SIG-M5 treated with dmso at 0.1 percent for 504 hours (cell line): ENCODE measurements at regions not wholly inside any gene's neighbourhood (a gene's known extent, or its start where the extent isn't known, plus 50 kb on each side); places are given as distances from the start of the nearest gene placed in this dataset.

Experiments used
- DNase-seq: peaks from one replicate; lab custom pipeline; 2025; ENCODE audit not compliant: unreplicated experiment; lab: John Stamatoyannopoulos, UW

DNA sequence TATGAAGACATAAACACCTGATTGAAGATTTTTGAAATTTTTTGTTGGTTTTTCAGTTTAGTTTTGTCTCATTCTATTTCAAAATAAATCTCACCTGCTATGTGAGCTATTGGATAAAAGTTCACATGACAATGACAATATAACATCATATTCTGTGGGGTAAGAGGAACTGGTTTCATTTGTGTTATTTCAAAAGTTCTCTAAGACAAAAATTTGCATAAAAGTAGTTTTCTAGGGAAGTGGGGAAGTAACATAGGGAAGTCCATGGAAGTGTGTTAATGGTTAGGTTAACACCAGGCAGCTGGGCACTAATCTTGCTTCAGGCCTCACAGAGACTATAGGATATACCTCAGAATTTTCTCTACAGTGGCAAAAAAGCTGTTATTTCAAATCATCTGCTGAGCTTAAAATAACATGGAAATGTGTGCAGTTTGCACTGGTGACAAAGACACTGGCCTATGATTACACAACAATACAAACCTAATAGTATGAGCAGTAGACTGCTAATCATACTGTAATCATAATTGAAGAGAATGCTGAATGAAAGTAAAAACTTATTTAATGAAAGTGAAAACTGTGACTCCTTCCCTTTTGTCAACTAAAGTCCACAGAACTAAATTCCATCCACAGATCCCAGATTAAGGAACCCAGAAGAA, 710.6 kb upstream of the TMEM132C start:
- DNase-seq, result no peak

DNA sequence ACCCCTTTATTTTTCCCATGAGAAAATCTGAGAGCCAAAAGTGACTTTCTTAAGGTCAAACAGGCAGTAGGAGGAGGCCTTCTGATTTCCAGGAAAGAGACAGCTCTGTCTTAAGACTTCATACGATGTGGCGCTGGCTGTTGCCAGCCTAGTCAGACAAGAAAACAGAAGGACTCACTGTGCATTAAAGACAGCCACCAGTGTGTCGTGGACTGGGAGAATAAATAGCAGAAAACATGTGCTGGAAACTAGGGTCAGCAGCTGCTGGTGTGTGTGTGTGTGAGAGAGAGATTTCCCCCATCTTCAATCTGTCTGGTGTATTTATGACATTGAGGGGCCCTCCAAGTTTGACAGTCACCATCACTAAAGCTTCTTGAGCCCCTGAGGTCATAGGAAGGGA, 708.6 kb upstream of the TMEM132C start:
- DNase-seq, result no peak

DNA sequence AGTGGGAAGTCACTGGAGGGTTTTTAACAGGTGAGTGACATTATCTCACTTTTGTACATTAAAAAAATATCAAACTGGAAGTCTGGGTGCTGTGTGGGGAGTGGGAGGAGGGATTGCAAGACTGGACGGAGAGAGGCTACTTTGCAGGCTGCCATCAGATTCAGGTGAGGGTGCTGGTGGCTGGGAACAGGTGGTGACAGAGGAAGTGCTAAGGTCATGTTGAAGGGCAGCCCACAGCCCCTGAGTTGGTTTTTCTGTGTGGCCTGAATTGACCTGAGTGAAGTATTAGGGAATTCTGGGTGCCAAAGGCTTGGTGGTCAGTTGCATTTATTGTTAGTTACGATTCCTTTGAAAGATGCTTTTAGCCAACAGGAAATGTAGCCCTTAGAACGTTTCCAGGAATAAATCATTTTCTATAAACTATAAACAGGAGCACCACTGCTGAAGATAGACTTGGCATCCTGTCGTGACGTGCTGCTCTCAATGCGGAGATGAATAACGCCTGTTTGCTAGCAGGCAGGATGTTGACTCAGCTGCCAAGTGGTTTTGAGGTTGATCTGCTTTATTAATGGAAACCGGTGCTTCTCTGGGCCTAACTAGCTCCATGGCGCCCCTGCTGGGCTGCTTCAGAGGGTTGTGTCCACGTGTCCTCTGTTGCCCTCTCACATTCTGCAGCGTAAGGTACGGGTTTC, 707.5 kb upstream of the TMEM132C start:
- peak; percentile 11 for DNase-seq

DNA sequence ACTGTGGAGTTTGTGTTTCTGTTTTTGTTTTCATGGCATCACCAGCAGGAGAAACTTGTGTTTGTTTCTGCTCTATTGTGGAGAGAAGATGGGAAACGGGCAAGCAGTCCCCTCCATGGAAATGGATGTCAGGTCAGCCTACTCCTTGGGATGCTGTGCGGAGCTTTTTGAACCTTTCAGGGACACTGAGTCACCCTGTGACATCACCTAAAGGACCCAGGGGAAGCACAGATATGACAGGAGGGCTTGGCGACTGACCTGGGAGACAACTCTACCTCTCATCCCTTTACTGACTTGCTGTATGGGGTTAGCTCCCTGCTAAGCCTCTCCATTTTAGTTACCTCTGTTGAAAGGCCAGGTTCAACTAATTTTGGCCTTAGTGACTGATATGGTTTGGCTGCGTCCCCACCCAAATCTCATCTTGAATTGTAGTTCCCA, 706.9 kb upstream of the TMEM132C start:
- DNase-seq, result no peak

DNA sequence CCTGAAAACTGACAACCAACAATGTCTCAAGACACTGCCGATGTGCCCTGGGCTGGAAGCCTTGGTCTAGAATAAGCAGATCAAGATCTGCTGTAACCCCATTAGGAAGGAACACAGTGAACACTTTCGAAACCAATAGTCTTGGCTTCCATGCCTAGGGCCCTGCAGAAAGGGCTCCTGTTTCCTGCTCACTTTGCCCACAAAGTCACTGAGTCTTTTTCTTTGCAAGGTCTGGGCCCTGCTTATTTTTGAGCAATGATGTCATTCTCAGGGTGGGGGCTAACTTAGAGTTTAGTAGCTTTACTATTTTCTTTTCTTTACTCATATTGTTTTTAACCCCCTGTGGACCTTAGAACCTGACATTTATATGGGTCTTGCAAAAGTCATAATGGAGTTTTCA, 704.2 kb upstream of the TMEM132C start:
- no peak for DNase-seq

GRCh38 chr12:127565241-127565640, 701.7 kb upstream of the TMEM132C start:
- no peak for DNase-seq

- DNase-seq, result no peak
Measured at GRCh38 chr12:127567531-127567930, 699.4 kb upstream of the TMEM132C start.

GRCh38 chr12:127570387-127570786, 696.6 kb upstream of the TMEM132C start:
- DNase-seq, result no peak

GRCh38 chr12:127570793-127571360, 696.1 kb upstream of the TMEM132C start:
- no peak for DNase-seq

- DNase-seq, result no peak
Measured at GRCh38 chr12:127571578-127571977, 695.4 kb upstream of the TMEM132C start.

GRCh38 chr12:127579446-127579845, 687.5 kb upstream of the TMEM132C start:
- no peak for DNase-seq

- DNase-seq, result no peak
Measured at GRCh38 chr12:127582074-127582473, 684.9 kb upstream of the TMEM132C start.

DNA sequence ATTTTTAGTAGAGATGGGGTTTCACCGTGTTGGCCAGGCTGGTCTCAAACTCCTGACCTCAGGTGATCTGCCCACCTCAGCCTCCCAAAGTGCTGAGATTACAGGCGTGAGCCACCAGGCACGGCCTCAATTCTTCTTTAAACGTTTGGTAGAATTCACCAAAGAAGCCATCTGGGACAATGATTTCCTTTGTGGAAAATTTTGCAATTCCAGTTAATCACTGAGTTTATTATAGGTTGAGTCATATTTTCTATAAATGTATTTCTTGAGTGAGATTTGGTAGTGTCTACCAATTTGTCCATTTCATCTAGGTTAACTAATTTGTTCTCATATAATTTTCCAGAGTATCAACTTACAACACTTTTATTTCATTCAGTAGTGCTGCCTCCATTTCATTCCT, 683.9 kb upstream of the TMEM132C start:
- DNase-seq, result no peak

DNA sequence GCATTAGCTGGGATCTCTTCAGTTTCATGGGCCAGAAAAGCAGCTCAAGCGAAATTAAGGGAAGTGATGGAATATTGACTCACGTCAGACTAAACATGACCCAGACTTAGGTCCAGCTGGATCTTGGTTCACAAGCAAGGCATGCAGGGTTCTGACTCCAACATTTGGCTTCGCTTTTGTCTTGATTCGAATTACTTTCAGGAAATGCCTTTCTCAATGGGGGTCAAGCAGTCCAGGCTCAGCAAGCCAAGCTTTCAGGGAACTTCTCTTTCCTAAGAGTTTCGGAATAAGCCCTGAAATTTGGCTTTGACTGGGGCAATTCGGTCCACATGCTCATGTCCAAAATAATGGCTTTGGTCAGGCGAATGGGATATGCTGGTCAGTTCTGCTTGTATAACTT, 678.7 kb upstream of the TMEM132C start:
- no peak for DNase-seq

GRCh38 chr12:127589541-127589940, 677.4 kb upstream of the TMEM132C start:
- DNase-seq, result no peak

- DNase-seq, result no peak
Measured at GRCh38 chr12:127590868-127591267, 676.1 kb upstream of the TMEM132C start.

DNA sequence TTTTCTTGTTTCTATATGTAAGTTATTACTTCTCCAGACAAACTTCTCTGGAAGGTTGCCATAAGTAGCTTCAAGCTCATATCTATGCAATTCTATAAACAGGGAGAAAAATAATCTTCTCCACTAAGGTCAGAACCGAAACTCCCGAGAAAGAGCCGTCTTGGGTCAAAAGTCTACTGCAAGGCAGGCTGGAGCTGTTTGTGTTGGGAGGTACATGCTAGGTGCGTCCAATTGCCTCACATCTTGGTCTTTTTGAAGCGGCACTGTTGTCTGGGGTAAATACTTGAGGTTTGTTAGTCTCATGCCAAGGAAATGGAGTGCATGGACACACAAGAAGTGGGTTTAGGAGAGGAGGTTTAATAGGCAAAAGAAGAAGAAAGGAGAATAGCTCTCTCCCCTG, 674.7 kb upstream of the TMEM132C start:
- DNase-seq, result no peak

GRCh38 chr12:127594351-127594970, 672.5 kb upstream of the TMEM132C start:
- no peak for DNase-seq

DNA sequence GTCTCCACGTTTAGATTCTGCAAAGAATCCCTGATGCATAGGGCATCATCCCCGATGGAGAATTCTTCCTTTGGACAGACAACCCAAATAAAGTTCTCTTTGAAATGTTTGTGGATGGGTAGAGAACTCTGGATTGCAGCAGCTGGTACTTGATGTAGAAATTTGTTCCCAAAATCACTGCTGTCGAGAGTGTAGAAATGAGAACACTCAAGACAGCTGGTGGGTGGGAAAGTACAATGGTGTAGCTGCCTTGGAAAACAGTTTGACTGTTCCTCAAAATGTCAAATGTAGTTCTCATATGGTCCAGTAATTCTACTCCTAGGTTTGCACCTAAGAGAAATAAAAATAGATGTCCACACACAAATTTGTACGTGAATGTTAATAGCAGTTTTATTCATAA, 671.5 kb upstream of the TMEM132C start:
- no peak for DNase-seq

- DNase-seq, result no peak
Measured at GRCh38 chr12:127596891-127597290, 670.1 kb upstream of the TMEM132C start.

GRCh38 chr12:127599436-127599835, 667.5 kb upstream of the TMEM132C start:
- DNase-seq, result no peak

DNA sequence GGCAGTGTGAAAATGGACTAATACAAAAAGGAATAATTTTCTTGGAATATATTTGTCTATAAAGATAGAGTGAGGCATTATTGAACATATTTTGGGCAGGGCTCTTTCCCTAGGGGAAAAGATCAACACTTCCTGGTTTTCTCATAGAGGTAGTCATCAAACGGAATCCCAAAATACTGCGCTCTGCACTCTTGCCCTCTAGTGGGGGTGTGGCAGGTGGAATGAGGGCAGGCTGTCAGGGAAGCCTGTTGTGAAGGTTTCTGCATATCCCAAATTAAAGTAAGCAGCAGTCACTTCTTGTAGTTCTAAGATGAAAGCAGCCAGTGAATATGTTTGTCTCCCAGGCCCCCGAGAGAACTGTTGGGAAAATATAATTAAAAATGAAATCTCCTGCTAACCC, 666.8 kb upstream of the TMEM132C start:
- no peak for DNase-seq
